HG03095 (cell line): ENCODE measurements at regions not wholly inside any gene's neighbourhood (a gene's known extent, or its start where the extent isn't known, plus 50 kb on each side); places are given as distances from the start of the nearest gene placed in this dataset.

Experiments used
- ATAC-seq: cut with Tn5 transposase; IDR thresholded peaks from one replicate; pipeline ENCODE4 v1.9.1; 2021; ENCODE audit warnings: moderate library complexity; ENCODE audit not compliant: unreplicated experiment

GRCh38 chr16:79337906-79338305 lies 262.6 kb downstream of the MAF start:
- ATAC-seq: no peak

DNA sequence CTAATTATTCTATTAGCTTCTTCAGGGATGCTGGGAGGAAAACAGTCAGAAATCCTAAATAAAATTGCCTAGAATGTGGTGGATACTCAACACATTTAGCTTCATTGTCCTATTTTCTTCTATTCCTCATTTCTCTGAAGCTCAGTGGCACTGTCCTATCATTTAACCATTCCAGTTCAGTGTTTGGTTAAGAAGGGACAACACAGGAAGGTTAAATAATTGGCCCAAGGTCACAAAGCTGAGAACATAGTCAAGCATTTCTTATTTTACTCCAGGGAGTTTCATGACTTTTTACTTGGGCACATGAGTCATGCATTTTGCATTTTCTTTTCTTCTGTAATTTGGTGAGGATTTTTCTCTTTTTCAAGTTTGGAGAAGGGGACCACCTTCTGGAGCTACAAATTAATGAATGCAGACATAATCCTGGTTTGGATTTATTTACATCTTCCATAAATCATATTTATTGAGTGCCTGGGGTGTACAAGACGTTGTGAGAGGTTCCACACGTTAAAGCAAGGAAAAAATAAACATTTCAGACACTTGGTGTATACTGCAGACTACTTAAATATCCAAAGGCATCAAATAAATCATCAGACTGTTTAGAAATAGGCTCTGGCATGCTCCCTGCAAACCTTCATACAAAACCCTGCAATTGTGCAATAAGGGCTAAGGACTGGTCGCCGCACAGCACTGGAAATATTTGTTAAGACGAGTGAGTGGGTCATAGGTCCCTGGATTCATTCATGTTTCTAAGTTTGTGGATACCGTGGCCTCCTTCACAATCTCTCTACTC lies 263.9 kb downstream of the MAF start:
- no peak for ATAC-seq

GRCh38 chr16:79334127-79334526 lies 266.4 kb downstream of the MAF start:
- ATAC-seq: no peak

- no peak for ATAC-seq
These were observed 269.5 kb downstream of the MAF start for GRCh38 chr16:79331066-79331465.

- no peak for ATAC-seq
These were observed 270.6 kb downstream of the MAF start for GRCh38 chr16:79329967-79330366.

GRCh38 chr16:79329166-79329521 lies 271.4 kb downstream of the MAF start:
- ATAC-seq: no peak

GRCh38 chr16:79328402-79329165 lies 272.0 kb downstream of the MAF start:
- no peak for ATAC-seq

GRCh38 chr16:79327836-79328235 lies 272.7 kb downstream of the MAF start:
- ATAC-seq: no peak

DNA sequence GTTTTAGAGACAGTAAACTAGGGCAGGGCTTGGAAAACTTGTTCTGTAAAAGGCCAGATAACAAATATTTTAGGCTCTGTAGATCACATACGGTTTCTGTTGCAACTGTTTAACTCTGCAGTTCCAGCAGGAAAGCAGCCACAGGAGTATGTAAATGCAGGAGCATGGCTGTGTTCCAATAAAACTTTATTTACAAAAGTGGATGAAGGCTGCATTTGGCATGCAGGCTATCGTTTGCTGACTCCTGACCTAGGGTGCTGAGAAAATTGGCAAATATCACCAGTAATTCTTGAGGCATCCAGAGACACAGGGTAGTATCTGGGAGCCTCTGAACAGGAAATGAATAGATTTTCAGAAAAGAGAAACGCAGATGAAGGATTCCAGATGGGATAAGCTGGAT lies 274.0 kb downstream of the MAF start:
- ATAC-seq: no peak

- no peak for ATAC-seq
These were observed 275.2 kb downstream of the MAF start for GRCh38 chr16:79325226-79325945.

- ATAC-seq: no peak
These were observed 279.6 kb downstream of the MAF start for GRCh38 chr16:79320956-79321355.

GRCh38 chr16:79318143-79318899 lies 282.2 kb downstream of the MAF start:
- ATAC-seq: no peak

- no peak for ATAC-seq
These were observed 283.0 kb downstream of the MAF start for GRCh38 chr16:79317521-79317920.

DNA sequence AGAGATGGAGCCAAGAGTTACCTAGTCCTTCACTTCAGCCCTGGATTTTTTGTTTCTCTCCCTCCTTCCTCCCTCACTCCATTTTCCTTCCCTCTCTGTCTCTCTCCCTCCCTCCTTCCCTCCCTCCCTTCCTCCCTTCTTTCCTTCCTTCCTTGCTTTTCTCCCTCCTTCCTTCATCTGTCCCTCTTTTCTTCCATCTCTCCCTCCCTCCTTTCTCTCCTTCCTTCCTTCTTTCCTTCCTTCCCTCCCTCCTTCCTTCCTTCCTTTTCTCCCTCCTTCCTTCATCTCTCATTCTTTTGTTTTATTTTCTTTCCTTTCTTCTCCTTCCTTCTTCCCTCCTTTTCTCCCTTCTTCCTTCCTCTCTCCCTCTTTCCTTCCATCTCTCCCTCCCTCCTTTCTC lies 283.5 kb downstream of the MAF start:
- no peak for ATAC-seq

DNA sequence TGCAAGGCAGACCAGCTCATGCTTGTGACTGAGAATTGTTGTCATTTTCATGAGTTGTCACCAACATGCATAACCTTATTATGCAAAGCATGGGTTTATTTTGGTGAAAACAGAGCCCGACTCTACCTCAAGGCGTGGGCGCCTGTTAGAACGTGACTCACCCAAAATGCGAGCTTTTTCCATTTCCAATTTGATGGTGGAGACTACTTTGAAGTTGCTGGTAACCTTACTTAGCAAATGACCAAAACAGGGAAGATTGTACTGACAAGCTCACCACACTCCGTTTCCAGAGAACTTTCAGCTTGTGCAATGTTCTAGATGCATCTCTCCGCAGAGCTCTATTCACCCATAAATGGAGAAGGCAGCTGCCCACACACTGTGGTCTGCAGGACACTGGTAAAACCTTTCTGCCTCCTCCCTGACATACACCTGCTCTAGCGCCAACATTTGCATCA lies 284.5 kb downstream of the MAF start:
- ATAC-seq: peak; percentile 83

GRCh38 chr16:79312502-79312901 lies 288.0 kb downstream of the MAF start:
- ATAC-seq: no peak

- no peak for ATAC-seq
These were observed 289.8 kb downstream of the MAF start for GRCh38 chr16:79310710-79311109.

DNA sequence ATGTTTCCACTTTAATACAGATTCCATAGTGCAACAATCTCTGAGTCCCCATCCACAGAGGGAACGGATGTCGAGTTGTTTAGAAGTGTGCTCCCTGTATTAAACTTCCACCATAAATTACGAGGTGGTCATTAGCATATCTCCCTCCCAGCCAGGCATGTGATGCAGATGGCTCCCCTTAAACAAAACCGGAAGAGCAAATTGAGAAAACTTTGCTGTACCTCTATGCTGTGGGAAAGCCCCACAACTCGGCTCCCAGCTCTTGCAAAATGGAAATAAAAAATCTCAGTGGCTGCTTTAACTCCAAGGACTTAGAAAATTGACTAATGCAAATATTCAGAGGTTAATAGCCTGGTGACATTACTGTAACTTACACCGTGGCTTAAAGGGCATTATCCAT lies 290.9 kb downstream of the MAF start:
- ATAC-seq: no peak

GRCh38 chr16:79307214-79307613 lies 293.3 kb downstream of the MAF start:
- ATAC-seq: no peak

GRCh38 chr16:79305074-79305473 lies 295.5 kb downstream of the MAF start:
- no peak for ATAC-seq

DNA sequence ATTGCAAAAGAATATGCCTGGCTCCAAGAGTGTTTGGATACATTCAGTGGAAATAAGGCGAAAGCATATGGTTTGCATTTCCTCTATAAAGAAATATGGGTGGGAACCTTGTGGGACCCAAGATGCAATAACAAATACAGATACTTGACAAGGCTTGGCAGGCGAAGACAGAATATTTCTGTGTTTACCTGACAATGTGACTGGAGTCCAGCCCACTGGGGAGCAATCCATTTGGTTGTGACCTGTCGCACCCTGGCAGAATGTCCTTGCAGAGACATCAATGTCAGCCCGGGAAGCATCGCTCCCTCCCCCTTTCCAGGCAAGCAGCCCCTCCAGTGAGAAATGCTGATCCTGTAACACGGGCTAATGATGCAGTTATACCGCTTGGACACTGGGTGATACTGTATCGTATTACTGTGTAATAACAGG lies 296.6 kb downstream of the MAF start:
- ATAC-seq: no peak
